Endodermal cell (in vitro differentiated cells): ENCODE measurements at regions not wholly inside any gene's neighbourhood (a gene's known extent, or its start where the extent isn't known, plus 50 kb on each side); places are given as distances from the start of the nearest gene placed in this dataset.

Experiments
- DNase-seq: peaks from one replicate; pipeline ENCODE4 v3.0.0-alpha.2; 2017
- H3K27ac ChIP-seq: 2 replicates; pipeline ENCODE4 v1.5.1; 2013; ENCODE audit warnings: mild to moderate bottlenecking, low read depth, low read length, moderate library complexity
- H3K27me3 ChIP-seq: 2 replicates; pipeline ENCODE4 v1.6.1; 2013; ENCODE audit warnings: mild to moderate bottlenecking, low read length, moderate library complexity; ENCODE audit not compliant: insufficient read depth, control insufficient read depth, poor library complexity, severe bottlenecking
- H3K36me3 ChIP-seq: 2 replicates; pipeline ENCODE4 v1.7.0; 2013; ENCODE audit warnings: mild to moderate bottlenecking, low read length, moderate library complexity; ENCODE audit not compliant: control insufficient read depth, insufficient read depth
- H3K4me1 ChIP-seq: one replicate; pipeline ENCODE4 v1.7.0; 2013; ENCODE audit warnings: low read length; ENCODE audit not compliant: control insufficient read depth, insufficient read depth
- H3K4me3 ChIP-seq: 2 replicates; pipeline ENCODE4 v1.5.1; 2013; ENCODE audit warnings: mild to moderate bottlenecking, low read length, moderate library complexity
- H3K9ac ChIP-seq: 2 replicates; pipeline ENCODE4 v1.6.1; 2013; ENCODE audit warnings: mild to moderate bottlenecking, low read length, moderate library complexity; ENCODE audit not compliant: poor library complexity, severe bottlenecking; ENCODE audit errors: extremely low read depth
- H3K9me3 ChIP-seq: 2 replicates; pipeline ENCODE4 v1.6.1; 2013; ENCODE audit warnings: mild to moderate bottlenecking, low read length, moderate library complexity; ENCODE audit not compliant: control insufficient read depth
- H3K27ac Mint-ChIP-seq: 2 replicates; pipeline ENCODE4 v1.8.0; 2020; ENCODE audit warnings: mixed read lengths
- H3K27me3 Mint-ChIP-seq: 2 replicates; pipeline ENCODE4 v1.8.0; 2021; ENCODE audit warnings: mild to moderate bottlenecking, mixed read lengths; ENCODE audit not compliant: insufficient read depth
- H3K36me3 Mint-ChIP-seq: 2 replicates; pipeline ENCODE4 v1.8.0; 2020; ENCODE audit warnings: low read depth, mixed read lengths
- H3K4me1 Mint-ChIP-seq: 2 replicates; pipeline ENCODE4 v1.8.0; 2020; ENCODE audit warnings: mixed read lengths
- H3K4me3 Mint-ChIP-seq: 2 replicates; pipeline ENCODE4 v1.8.0; 2020; ENCODE audit warnings: mild to moderate bottlenecking, moderate library complexity, mixed read lengths
- H3K9me3 Mint-ChIP-seq: 2 replicates; pipeline ENCODE4 v1.8.0; 2020; ENCODE audit warnings: mild to moderate bottlenecking, mixed read lengths
- WGBS, 2 experiments: methylation state at CpG; one replicate each; pipeline versions ENCODE4 v1.1.5 to v1.1.7; 2013; ENCODE audit warnings: missing lambda C conversion rate in 2 of 2, mixed read lengths in 1 of 2; ENCODE audit not compliant: insufficient coverage in 1 of 2, insufficient read length in 1 of 2; 5-methylcytosine and 5-hydroxymethylcytosine counted together
- TF ChIP-seq, protein P1 (sequence below): fragments of 200-600 bp; sonication (generic); conservative IDR thresholded peaks from 2 replicates; pipeline ENCODE4 v1.5.0; 2021; ENCODE audit warnings: antibody characterized with exemption, mild to moderate bottlenecking

DNA sequence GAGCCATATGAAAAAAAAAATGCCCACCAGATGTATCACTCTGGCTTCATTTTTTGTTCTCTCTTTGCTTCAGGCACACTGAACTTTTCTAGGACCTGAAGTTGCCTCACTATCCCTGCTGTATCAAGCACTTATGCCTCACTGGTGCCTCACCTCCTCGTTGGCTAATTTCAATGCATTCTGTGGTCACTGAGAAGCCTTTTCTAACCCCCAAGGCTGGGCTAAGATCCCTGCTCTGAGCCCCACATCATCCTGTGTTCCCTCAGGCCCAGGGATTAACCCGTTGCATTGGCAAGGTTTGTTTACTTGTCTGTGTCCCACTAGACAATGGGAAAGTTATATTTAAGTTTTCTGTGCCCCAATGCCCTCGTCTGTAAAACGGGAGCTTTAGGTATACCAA is 362.7 kb downstream of the OSTF1 start:
- no peak overlapping the region for H3K4me3 Mint-ChIP-seq

DNA sequence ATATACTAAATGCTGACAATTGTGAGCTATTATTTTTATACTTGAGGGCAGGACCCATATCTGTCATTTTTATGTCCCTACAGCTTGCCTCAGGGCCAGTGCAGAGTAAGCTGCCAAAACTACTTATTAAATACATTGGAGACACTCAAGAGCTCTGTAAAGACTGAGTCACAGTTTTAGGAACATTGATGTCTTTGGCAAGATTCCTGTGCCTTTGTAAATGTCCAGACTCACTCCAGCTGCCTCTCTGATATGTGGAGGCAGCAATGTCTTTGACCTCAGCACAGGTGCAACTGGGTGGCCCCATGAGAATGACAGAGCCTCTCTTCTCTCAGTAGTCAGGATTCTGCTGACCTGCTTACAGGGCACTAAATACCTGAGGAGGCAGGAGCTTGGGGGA is 363.2 kb downstream of the OSTF1 start:
- Histone ChIP-seq H3K9me3 (no peaks in the 10 kb centered on the region), H3K4me1 (peaks cover 3% of the 10 kb centered on the region), H3K27ac (no peak overlapping the region), H3K36me3 (no peaks in the 10 kb centered on the region), H3K27me3 (no peaks in the 10 kb centered on the region), H3K9ac (no peak overlapping the region), H3K4me3 (no peak overlapping the region)
- Mint-ChIP-seq H3K4me3 (no peak overlapping the region), H3K27me3 (no peaks in the 10 kb centered on the region), H3K9me3 (no peaks in the 10 kb centered on the region), H3K4me1 (peaks cover 46% of the 10 kb centered on the region), H3K36me3 (no peaks in the 10 kb centered on the region), H3K27ac (no peak overlapping the region)
- TF ChIP-seq, protein P1, sequence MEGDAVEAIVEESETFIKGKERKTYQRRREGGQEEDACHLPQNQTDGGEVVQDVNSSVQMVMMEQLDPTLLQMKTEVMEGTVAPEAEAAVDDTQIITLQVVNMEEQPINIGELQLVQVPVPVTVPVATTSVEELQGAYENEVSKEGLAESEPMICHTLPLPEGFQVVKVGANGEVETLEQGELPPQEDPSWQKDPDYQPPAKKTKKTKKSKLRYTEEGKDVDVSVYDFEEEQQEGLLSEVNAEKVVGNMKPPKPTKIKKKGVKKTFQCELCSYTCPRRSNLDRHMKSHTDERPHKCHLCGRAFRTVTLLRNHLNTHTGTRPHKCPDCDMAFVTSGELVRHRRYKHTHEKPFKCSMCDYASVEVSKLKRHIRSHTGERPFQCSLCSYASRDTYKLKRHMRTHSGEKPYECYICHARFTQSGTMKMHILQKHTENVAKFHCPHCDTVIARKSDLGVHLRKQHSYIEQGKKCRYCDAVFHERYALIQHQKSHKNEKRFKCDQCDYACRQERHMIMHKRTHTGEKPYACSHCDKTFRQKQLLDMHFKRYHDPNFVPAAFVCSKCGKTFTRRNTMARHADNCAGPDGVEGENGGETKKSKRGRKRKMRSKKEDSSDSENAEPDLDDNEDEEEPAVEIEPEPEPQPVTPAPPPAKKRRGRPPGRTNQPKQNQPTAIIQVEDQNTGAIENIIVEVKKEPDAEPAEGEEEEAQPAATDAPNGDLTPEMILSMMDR: no peak
- no peak for DNase-seq

More for the DNA sequence above, 362.7 kb downstream of the OSTF1 start:
- 92 to 97% methylated on average over 4 of the region's 4 CpGs for WGBS, 2 experiments
- DNase-seq: no peak
- H3K36me3 ChIP-seq: no peaks in the 10 kb centered on the region
- Mint-ChIP-seq H3K9me3 (no peaks in the 10 kb centered on the region), H3K27me3 (no peaks in the 10 kb centered on the region), H3K27ac (no peak overlapping the region), H3K4me1 (peaks cover 48% of the 10 kb centered on the region), H3K36me3 (no peaks in the 10 kb centered on the region)
- no peak overlapping the region for H3K27ac ChIP-seq
- TF ChIP-seq, protein P1: no peak
- H3K27me3 ChIP-seq: no peaks in the 10 kb centered on the region
- H3K9me3 ChIP-seq: no peaks in the 10 kb centered on the region
- H3K4me1 ChIP-seq: peaks cover 4% of the 10 kb centered on the region
- no peak overlapping the region for H3K9ac ChIP-seq
- H3K4me3 ChIP-seq: no peak overlapping the region

DNA sequence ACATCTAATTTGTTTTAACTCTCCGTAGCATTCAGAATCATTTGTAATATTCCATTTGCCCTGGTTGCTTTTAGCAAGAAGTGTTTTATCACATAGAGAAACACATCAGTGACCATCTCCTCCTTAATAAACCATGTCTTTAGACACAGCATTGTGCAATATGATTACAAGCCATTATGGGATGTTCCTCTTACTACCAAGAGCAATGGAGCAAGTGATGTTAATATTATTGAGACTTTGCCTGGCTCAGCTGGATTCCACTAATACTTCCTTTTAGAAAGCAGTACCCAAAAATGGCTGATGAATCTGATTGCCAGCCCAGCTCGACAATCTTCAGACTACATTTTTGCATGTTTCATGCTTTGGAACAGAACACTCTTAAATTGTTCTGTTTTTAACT is 364.2 kb downstream of the OSTF1 start:
- H3K9ac ChIP-seq: no peak overlapping the region
- peaks cover 40% of the 10 kb centered on the region for H3K4me1 Mint-ChIP-seq
- TF ChIP-seq, protein P1: no peak
- no peaks in the 10 kb centered on the region for H3K27me3 ChIP-seq
- H3K36me3 ChIP-seq: no peaks in the 10 kb centered on the region
- DNase-seq: no peak
- no peak overlapping the region for H3K27ac ChIP-seq
- no peak overlapping the region for H3K4me3 ChIP-seq
- H3K4me3 Mint-ChIP-seq: no peak overlapping the region
- no peaks in the 10 kb centered on the region for H3K4me1 ChIP-seq
- H3K36me3 Mint-ChIP-seq: no peaks in the 10 kb centered on the region
- no peaks in the 10 kb centered on the region for H3K9me3 Mint-ChIP-seq
- WGBS, 2 experiments: 94 to 100% methylated on average over 2 of the region's 2 CpGs
- no peaks in the 10 kb centered on the region for H3K27me3 Mint-ChIP-seq
- H3K9me3 ChIP-seq: no peaks in the 10 kb centered on the region
- no peak overlapping the region for H3K27ac Mint-ChIP-seq
